ENCODE measurements at regions not wholly inside any gene's neighbourhood (a gene's known extent, or its start where the extent isn't known, plus 50 kb on each side); places are given as distances from the start of the nearest gene placed in this dataset.

DNA sequence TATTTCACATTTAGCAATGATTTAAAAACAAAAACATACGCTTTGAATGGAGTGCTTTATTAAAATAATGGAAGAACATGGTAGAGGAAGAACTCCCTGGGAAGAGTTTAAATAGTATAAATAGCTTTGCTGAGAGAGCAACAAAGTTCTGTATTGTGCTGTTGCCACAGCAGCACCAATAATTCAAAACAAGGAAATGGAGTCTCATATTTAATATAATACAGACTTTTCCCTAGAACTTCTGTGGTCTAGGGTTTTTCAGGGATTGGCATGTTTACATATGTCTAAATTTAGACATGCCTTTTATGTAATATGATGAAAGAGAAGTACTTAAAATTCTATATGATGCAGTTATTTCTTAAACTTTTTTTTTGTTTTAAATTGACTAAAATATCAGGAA lies 217.2 kb upstream of the HDAC9 start:
- Histone ChIP-seq H3K79me2 (ENCODE audit: low read length) (no peaks in the 10 kb centered on the region), H3K4me3 (ENCODE audit: low read length) (no peak overlapping the region), H3K27ac (ENCODE audit: low read length) (no peak overlapping the region), H4K20me1 (ENCODE audit: low read length) (no peaks in the 10 kb centered on the region), H3K9me3 (ENCODE audit: low read length) (no peaks in the 10 kb centered on the region), H3K9me2 (replicated peaks; ENCODE audit: low read length) (no peaks in the 10 kb centered on the region), H3K36me3 (ENCODE audit: low read depth, low read length) (no peaks in the 10 kb centered on the region), H3K27me3 (ENCODE audit: low read length) (no peaks in the 10 kb centered on the region), H3K4me2 (ENCODE audit: low read length) (no peak overlapping the region), H3K9ac (ENCODE audit: low read length) (no peak overlapping the region), H2AFZ (ENCODE audit: low read length) (no peak overlapping the region), H3K4me1 (ENCODE audit: insufficient read depth, low read length) (no peaks in the 10 kb centered on the region), H3F3A (ENCODE audit: low read length, unreplicated experiment) (no peaks in the 10 kb centered on the region)
- POLR2A ChIA-PET (ENCODE audit: unreplicated experiment): no interaction called here
- no peak for DNase-seq
- TF ChIP-seq EZH2 (IDR thresholded peaks at IDR 0.05; ENCODE audit: low read length, unreplicated experiment) (no peak), EZH2phosphoT487 (IDR thresholded peaks at IDR 0.05; ENCODE audit: borderline replicate concordance, low read length) (no peak)
- TF ChIP-seq, protein P1, sequence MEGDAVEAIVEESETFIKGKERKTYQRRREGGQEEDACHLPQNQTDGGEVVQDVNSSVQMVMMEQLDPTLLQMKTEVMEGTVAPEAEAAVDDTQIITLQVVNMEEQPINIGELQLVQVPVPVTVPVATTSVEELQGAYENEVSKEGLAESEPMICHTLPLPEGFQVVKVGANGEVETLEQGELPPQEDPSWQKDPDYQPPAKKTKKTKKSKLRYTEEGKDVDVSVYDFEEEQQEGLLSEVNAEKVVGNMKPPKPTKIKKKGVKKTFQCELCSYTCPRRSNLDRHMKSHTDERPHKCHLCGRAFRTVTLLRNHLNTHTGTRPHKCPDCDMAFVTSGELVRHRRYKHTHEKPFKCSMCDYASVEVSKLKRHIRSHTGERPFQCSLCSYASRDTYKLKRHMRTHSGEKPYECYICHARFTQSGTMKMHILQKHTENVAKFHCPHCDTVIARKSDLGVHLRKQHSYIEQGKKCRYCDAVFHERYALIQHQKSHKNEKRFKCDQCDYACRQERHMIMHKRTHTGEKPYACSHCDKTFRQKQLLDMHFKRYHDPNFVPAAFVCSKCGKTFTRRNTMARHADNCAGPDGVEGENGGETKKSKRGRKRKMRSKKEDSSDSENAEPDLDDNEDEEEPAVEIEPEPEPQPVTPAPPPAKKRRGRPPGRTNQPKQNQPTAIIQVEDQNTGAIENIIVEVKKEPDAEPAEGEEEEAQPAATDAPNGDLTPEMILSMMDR (conservative IDR thresholded peaks at IDR 0.05; ENCODE audit: low read depth, low read length): no peak
- BruUV-seq (replicated peaks): no TSS peak
- peak; percentile 18; the same call in 1 of the 2 replicates for ATAC-seq
- intact Hi-C loops (cut with micrococcal nuclease): no loop called here
- CTCF ChIA-PET: no interaction called here

DNA sequence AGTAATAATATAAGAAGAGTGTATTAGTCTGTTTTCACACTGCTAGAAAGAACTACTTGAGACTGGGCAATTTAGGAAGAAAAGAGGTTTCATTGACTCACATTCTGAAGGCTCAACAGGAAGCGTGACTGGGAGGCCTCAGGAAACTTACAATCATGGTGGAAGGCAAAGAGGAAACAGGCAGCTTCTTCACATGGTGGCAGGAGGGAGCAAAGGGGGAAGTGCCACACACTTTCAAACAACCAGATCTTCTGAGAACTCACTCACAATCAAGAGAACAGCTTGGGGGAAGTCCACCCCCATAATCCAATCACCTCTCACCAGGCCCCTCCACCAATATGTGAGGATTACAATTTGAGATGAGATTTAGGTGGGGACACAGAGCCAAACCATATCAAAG lies 212.5 kb upstream of the HDAC9 start:
- intact Hi-C loops (cut with micrococcal nuclease): no loop called here
- DNase-seq (no peak), ATAC-seq (no peak)
- Histone ChIP-seq H2AFZ (ENCODE audit: low read length) (no peak overlapping the region), H3K4me2 (ENCODE audit: low read length) (no peak overlapping the region), H3K27ac (ENCODE audit: low read length) (no peak overlapping the region), H3K36me3 (ENCODE audit: low read depth, low read length) (no peaks in the 10 kb centered on the region), H3K4me3 (ENCODE audit: low read length) (no peak overlapping the region), H3F3A (ENCODE audit: low read length, unreplicated experiment) (no peaks in the 10 kb centered on the region), H3K9me2 (replicated peaks; ENCODE audit: low read length) (no peaks in the 10 kb centered on the region), H3K9ac (ENCODE audit: low read length) (no peak overlapping the region), H3K9me3 (ENCODE audit: low read length) (no peaks in the 10 kb centered on the region), H3K4me1 (ENCODE audit: insufficient read depth, low read length) (peaks cover 6% of the 10 kb centered on the region; the same call in 1 of the 2 replicates), H3K79me2 (ENCODE audit: low read length) (no peaks in the 10 kb centered on the region), H4K20me1 (ENCODE audit: low read length) (no peaks in the 10 kb centered on the region), H3K27me3 (ENCODE audit: low read length) (no peaks in the 10 kb centered on the region)
- BruUV-seq (replicated peaks): no TSS peak
- ChIA-PET POLR2A (ENCODE audit: unreplicated experiment) (no interaction called here), CTCF (no interaction called here)
- TF ChIP-seq EZH2 (IDR thresholded peaks at IDR 0.05; ENCODE audit: low read length, unreplicated experiment) (no peak), EZH2phosphoT487 (IDR thresholded peaks at IDR 0.05; ENCODE audit: borderline replicate concordance, low read length) (no peak)
- TF ChIP-seq, protein P1 (conservative IDR thresholded peaks at IDR 0.05; ENCODE audit: low read depth, low read length): no peak

DNA sequence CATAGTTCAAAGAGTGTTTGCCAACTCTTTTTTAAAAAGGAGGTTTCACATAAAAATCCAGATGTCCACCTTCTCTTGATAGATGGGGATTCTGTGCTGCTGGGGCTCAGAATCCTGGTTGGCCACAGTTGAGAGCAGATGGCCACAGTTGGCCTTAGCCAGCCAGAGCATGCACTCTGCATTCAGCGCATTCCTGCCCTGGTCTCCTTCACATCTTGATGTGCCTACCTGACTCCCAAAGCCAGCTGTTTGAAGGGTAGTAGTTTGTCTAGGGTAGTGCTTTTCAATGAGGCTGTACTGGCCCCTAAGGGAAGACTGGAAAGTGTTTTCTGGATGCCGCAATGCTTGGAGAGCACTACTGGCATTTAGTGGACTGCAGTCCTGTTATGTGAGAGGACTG lies 208.1 kb upstream of the HDAC9 start:
- ChIA-PET CTCF (interaction anchor here (0.6 kb wide), 1 partner anchor 302 kb away, joined by 3 read pairs; no protein-coding TSS in a partner anchor), POLR2A (ENCODE audit: unreplicated experiment) (no interaction called here)
- Histone ChIP-seq H3K27ac (ENCODE audit: low read length) (no peak overlapping the region), H3K4me2 (ENCODE audit: low read length) (no peak overlapping the region), H3K4me3 (ENCODE audit: low read length) (no peak overlapping the region), H3K36me3 (ENCODE audit: low read depth, low read length) (no peaks in the 10 kb centered on the region), H3K9me3 (ENCODE audit: low read length) (no peaks in the 10 kb centered on the region), H3F3A (ENCODE audit: low read length, unreplicated experiment) (no peaks in the 10 kb centered on the region), H3K27me3 (ENCODE audit: low read length) (no peaks in the 10 kb centered on the region), H3K9me2 (replicated peaks; ENCODE audit: low read length) (no peaks in the 10 kb centered on the region), H3K79me2 (ENCODE audit: low read length) (no peaks in the 10 kb centered on the region), H2AFZ (ENCODE audit: low read length) (no peak overlapping the region), H4K20me1 (ENCODE audit: low read length) (no peaks in the 10 kb centered on the region), H3K4me1 (ENCODE audit: insufficient read depth, low read length) (peaks cover 6% of the 10 kb centered on the region; the same call in 1 of the 2 replicates), H3K9ac (ENCODE audit: low read length) (no peak overlapping the region)
- ATAC-seq: no peak
- DNase-seq: no peak
- no TSS peak for BruUV-seq (replicated peaks)
- intact Hi-C loops (cut with micrococcal nuclease): loop anchor here (2.0 kb wide), 1 partner anchor 109 kb away; no protein-coding TSS in a partner anchor
- TF ChIP-seq, protein P1 (conservative IDR thresholded peaks at IDR 0.05; ENCODE audit: low read depth, low read length): no peak
- TF ChIP-seq EZH2 (IDR thresholded peaks at IDR 0.05; ENCODE audit: low read length, unreplicated experiment): no peak
- TF ChIP-seq EZH2phosphoT487 (IDR thresholded peaks at IDR 0.05; ENCODE audit: borderline replicate concordance, low read length): no peak
